Activated CD4-positive, alpha-beta T cell treated with anti-CD3 and anti-CD28 coated beads, Interleukin-2, Interleukin-4, amounts not matched to agents 100 ng/mL and 50 ng/mL, durations not matched to agents 16 hours and 8 hours (primary cell): ENCODE measurements at regions not wholly inside any gene's neighbourhood (a gene's known extent, or its start where the extent isn't known, plus 50 kb on each side); places are given as distances from the start of the nearest gene placed in this dataset.

Experiments
- DNase-seq: peaks from one replicate; pipeline ENCODE4 v3.0.0-alpha.2; 2020; ENCODE audit warnings: low spot score

DNA sequence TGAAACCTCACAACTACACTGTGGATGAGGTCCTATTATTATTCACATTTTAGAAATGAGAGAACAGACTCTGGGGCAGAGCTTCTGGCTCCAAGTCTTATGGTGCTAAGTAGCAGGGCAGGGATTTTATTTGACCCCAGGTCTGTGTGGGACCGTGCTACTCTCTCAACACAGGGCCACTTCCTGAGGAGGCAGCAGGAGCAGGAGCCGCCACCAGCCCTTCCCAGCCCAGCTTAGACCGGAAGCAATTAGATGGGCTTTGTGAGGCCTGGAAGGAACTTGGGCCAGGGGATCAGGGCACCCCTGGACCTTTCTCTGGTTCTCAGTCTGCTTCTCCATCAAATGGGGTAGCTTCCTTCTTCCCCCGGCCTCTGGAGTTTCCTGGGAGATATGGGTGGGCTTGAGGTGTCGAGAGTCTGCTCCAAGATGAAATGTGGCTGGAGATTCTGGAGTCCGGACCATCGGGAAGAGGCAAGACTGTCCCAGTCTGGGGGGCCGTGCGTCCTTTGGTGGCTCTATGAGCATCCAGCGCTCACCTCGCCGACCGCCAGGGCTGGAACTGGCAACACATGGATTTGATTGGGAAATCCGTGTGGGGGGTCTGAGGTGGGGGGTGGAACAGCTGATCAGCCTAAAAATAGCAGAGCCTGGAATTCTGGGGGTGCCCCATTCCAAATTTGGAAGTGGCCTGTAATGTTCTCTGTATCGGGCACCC, 136.8 kb downstream of the FOXD2 start:
- DNase-seq = no peak

DNA sequence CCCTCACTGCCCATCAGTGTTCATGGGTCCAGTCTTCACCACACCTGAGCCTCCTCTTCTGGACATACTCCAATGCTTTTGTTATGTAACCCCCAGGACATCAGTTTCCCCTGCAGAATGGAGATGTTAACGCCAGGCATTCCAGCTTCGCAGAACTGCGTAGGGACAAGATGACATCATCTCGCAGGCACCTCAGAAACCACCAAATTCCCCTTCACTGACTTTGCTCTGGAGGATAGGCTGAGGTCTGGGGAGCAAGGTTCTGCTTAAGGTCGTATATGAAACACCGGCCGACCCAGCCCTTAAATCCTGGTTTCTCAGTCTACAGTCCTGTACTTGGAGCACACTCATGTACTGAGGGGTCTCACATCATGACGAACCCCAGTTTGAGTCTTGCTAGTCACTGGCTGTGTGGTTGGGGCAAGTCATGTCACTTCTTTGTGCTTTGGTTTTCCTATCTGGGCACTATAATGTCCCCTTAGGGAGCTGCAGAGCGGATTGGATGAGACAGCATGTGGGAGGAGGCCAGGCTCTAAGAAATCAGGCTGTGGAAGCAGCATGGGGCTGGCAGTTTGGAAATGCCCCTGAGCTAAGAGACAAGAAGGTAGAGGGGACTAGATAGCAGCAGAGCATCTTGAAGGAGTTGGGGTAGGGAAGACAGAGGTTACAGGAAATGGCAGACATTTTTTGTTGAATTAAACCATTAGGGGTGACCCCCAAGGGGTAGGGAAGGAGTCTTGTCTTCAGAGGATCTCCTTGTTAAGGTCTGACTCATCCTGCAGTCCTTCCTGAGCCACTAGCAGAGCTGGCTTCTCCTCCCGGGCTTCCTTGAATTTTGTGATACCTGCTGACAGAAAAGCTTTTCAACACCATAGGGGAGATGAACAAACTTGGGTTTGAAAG, 138.3 kb downstream of the FOXD2 start:
- DNase-seq = no peak

DNA sequence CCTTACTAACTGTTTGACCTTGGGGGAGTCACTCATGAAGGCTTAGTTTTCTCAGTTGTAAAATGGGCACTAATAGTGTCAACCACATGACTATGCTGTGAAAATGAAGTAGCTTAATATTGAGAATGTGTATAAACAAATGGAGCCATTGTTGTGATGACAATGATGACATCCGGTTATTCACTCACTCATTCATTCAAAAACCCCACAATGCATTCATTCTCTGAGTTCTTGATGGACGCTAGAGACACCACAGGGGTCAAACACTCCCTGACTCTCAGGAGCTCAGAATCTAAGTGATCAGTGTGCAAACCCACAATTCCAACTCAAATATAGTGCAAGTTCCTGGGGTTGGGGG, 138.9 kb downstream of the FOXD2 start:
- no peak for DNase-seq

DNA sequence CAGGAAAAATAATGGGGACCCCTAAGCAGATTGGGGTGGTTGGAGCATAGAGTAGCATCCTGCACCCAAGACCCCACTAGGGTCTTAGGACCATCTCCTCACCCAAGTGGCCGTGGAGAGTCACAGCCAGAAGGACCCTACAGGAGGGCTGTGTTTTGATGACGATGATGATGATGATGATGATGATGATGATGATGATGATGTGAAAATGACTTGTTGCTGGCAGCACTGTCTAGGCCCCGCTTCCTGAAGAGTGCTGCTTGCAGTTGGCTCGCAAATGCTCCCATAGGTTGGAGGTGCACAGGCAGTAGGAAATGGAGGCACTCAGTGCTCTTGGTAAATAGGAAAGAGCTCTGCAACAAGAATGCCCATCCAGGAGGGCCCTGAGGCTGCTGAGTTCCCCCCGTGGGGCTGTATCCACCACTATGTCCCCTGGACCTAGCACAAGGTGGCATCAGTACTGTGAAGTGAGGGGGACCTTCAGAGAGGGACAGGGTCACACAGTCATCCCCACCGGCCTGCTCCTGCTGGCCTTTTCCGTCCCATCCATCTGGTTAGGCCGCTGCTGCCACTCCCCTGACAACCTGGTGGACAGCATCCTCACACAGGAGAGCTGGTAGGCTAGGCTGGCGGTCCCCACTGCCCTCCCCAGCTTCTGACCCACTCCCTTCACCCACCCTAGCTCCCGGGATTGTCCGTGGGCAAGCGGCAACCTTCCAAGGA, 139.6 kb downstream of the FOXD2 start:
- no peak for DNase-seq

DNA sequence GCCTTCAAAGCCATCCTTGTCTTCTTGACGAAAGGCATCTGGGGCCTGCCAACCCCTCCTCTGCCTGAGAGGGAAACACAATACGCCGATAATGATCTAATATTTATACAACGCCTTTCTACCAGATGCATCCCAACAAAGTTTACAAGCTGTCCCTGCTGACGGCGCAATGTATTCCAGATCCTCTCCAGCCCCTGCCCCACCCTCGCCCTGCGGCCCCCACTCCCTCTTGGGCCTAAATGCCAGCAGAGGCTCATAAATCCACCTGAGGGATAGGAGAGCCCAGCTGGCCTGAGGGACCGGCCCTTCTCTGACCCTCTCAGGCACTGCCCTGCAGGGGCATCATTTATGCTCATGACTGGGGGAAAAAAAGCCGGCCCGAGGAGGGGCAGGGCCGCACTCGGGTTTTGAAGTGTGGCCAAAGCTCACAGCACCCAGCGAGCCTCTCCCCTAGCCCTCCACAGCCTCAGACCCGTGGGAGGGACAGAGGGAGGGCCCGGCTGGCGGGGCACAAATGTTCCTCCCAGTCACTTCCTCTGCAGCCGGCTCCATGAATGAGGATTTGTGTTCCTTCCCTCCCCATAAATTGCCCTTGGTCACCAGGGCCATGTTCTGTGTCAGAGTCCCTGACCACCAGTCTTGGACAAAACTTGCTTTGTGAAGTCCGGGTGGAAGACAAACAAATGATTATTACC, 140.3 kb downstream of the FOXD2 start:
- DNase-seq = no peak

DNA sequence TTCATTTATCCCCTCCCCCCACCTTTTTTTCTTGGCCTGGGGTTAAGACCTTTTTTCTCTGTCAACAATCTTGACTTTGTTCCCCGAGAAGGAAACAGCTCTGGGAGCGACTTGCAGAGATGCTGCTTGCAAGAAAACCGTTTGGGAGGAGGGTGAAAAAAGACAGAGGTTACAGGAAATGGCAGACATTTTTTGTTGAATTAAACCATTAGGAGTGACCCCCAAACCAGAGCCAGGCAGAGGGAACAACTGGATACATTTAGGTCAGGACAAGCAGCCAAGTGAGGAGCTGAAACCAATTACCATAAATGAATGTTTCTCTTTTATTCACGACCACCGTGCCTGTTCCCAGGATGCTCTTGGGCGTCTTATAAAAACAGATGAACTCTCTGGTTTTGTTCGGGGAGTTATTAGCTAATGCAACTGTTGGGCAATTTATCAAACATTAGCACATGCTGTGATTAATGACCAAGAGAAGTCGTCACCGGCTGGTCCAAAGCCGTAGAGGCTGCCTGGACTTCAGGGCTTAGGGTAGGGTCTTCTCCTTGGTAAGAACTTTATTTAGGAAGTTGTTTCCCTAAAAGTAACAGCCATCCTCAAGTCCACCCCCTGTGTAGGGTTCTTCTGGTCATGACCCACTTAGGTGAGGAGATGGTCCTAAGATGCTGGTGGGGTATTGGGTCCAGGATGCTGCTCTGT, 141.0 kb downstream of the FOXD2 start:
- DNase-seq = no peak

DNA sequence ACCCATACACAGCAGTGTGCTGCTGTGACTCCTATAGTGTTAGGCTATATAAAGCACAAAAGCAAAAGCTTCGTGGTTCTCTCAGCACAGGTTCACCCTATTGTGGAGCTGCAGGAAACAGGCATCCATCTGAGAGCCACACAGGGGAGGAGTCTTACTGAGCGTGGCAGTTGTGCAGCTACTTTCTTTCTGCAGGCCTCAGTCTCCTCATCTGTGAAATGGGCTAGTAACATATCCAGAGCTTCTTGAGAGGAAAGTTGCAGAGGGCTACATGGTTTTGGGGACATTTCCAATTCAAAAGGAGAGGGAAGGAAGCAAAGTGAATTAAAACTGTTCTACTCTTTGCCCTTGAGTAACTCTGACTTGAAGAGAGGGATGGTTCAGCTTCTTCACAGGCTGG, 142.0 kb downstream of the FOXD2 start:
- no peak for DNase-seq

DNA sequence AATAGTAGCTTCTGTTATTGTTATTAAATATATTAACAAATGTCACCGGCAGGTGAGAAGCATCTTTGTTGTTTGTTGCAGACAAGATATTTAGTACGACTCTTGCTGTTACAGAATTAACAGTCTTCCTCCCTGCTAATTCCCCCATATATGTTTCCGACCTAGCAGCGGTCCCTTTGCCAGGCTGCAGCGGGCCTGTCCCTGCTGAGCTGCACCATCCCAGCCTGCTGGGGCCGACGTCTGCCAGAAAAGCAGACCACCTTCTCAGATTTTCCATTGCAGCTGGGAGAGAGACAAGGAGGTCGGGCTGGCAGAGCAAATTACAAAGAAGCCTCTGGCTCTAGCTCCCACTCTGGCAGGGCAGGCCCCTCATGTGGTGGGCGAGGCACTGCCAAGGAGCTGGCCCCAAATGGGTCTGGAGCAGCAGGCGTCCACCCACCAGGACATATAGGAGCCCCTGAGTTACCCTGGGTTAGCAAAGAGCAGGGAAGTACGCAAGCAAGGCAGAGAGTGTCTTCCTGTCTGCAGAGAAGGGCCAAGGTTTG, 142.7 kb downstream of the FOXD2 start:
- DNase-seq = no peak

DNA sequence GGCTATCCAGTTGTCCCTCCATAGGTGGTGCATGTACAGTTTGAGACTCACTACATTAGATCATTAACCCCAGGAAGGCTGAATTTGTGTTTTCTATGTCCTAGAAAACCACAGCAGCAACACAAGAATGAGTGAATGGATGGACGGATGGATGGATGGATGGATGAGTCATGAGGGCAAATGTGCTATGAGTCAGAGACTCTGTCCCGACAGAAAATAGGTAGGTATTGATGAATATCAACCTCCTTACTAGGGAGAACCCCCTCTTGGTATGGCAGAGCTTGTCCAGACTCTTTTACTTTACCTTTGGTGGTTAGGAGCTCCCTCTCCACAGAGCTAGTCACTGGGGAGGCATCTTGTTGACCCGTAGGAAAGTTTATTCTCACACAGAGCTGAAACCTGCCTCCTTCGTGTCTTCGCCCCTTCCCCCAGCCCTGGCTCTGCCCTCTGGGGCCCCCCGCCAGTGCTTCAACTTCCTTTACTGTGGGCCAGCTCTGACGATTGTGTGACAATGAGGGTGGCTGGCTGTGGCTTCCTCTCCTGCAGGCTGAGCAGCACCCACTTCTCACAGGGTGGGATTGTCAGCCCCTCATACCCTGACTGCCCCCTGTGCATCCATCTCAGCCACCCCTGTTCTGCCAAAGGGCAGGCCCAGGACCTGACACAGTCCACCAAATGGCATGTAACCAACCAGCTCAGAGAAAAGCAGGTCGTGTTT, 145.2 kb downstream of the FOXD2 start:
- peak; percentile 7 for DNase-seq

DNA sequence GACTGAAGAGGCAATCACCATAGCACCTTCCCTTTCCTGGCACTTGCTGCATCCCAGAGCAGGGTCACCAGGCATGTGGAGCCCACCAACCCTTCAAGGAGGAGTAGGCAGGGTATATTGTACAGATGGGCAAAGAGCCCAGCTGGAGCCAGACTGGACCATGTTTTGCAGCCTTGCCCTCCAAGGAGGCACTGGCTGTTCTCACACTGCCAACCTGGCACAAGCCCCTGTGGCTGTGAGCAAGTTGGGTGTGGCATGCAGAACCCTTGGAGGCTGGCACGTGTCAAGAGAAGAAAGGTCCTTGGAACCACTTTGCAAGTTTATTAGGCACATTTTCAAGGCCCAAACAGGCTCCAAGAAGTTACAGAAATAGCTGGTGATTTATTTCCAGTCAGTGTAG, 146.4 kb downstream of the FOXD2 start:
- no peak for DNase-seq

DNA sequence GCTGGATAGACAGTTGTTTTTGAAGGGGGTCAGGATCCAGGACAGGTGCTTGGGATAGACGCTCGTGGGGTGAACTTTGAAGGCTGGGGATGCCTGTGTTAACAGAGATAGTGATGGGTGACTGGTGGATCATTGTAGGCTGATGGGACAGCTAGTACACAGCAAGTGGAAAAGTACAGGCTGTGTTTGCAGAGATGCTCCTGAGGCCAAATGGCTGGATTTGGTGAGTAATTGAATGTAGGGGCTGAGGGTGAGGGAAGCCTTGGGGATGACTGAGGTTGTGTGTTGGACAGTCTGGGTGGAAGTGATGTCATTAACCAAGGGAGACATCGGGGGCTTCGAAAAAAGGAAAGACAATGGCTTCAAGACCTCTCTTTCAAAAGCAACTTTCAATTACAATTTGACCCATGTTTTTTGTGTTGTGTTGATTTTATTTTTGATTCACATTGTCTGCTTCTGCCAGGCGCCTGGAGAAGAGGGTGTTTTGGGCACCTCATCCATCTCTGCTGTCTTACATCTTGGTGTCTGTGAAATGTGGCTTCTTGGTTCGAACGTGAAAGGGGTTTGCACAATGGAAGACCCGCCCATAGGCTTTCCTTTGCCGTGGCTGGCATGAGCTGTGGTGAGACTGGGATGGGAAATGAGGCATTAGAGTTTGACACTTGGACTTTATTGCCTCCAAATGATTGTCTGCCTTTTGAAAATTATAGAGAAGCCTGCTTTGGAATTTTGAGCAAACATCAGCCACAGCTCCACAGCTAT, 147.5 kb downstream of the FOXD2 start:
- no peak for DNase-seq

DNA sequence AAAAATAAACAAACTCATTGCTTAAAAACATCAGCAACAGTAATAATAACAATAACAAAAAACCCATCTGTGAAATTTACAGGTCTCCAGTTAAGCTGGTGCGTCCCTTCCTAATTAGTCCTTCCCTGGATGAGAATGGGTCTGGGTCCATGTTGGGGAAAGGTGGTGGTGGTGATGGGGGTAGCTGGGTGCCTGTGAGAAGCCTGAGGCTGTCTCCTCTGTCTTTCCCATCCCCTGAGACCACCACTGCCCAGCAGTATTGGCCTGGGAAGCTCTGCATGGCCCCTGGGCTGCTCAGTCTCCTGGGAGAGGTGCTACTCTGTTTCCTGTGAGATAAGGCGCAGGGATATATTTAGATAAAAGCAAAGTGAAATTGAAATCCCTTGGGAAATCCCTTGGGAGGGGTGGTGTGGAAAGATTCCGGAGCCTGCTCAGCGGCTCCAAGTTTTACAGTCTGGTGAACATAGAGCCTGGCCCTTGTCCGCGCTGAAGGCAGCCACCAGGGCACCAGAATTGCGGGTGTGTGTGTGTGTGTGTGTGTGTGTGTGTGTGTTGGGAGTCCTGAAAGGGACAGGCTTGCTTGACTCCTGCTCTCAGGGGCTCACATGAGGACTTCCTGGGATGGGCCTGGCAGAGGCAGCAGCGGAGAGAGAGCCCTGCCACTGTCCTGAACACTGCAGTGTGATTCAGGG, 150.2 kb downstream of the FOXD2 start:
- no peak for DNase-seq

DNA sequence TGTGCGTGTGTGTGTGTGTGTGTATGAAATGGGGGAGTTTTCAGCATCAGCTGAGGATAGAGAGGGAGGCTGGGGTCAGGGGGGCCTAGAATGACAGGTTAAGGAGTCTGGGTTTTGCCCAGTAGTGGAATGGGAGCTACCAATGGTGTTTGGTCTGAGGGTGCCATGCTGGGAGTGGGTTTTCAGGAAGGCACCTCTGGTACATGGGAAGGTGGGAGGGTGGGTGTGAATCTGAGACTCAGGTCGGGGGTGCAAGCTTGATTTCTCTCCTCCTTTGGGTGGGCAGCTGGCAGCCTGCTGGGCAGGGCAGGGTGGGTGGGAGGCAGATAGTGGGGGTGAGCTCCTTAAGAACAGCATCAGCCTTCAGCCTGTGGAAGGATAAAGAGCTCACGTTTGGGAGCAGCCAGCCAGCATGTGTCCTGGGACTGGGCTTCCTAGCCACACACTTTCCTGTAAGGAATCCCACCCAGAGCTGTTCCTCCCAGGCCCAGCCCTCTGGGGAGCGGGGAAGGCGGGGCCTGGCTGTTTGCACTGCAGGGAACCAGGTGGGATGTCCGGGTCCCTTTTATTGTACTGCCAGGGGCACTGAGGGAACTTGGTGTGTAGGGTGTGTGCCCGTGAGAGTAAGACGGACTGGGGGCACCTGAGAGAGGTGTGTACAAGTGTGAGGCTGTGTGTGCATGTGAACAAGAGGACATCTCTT, 152.8 kb downstream of the FOXD2 start:
- DNase-seq = no peak

DNA sequence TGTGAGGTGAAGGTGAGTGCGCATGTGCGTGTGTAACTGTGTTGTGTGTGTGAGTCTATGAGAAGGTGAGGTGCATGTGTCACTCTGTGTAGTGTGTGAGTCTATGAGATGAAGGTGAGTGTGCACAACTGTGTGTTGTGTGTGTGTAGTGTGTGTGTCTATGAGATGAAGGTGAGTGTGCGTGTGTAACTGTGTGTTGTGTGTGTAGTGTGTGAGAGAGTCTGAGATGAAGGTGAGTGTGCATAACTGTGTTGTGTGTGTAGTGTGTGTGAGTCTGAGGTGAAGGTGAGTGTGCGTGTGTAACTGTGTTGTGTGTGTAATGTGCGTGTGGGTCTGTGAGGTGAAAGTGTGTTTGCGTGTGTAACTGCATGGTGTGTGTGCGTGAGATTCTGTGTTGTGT, 154.0 kb downstream of the FOXD2 start:
- DNase-seq = no peak

DNA sequence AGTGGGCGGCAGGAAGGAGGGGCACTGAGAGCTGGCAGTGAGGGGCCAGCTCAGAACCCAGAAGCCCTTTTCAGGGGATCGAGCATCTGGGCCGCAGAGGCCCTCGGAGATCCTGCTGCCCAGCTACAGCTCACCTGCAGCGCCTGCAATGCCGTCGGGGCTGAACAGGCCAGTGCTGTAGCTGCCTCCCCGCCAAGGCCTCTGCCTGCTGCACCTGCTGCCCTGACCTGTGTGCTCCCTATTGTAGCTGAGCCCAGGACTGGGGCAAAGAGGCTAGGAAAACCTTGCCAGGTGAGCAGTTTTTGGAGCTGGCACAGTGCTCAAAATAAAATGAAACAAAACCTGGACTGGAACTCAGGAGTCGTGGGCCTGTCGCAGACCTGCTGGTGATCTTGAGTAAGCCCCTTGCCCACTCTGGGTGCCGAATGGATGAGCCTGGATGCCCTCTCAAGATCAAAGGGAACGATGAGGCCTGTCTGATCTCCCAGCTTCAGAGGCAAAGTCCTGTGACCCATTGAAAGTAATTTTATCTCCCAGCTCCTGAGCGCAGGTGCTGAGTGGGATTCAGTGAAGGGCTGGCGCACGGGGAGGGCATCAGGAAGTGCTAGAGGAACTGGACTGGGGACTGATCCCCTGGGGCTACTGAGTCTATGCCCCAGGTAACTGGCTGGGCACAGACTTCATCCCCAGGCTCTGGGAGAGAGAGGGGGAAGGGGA, 154.6 kb downstream of the FOXD2 start:
- no peak for DNase-seq

DNA sequence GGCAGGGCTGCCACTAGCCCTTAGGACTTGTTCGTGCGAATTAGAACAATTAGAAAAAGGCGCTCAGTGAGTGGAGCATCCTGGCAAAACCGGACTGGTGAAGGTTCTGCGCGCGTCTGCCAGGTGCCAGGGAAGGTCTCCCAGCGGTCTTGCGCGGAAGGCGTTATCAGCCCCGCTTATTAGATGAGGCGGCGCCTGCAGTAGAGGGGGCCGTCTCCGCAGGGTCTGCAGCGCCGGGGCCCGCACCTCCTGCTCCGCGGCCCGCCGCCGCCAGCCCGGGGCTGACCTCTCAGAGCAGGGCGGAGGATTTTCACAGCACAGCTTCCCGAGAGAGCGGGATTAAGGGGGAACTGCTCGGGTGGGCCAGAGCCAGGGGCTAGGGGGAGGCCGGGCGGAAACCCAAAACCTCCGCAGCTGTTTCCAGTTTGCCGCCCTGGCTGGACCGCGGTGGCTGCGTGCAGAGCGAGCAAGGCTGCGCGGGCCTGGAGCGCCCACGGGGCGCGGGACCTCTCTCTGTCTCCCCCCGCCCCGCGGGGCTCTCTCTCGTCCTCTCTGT, 155.2 kb downstream of the FOXD2 start:
- DNase-seq = no peak

DNA sequence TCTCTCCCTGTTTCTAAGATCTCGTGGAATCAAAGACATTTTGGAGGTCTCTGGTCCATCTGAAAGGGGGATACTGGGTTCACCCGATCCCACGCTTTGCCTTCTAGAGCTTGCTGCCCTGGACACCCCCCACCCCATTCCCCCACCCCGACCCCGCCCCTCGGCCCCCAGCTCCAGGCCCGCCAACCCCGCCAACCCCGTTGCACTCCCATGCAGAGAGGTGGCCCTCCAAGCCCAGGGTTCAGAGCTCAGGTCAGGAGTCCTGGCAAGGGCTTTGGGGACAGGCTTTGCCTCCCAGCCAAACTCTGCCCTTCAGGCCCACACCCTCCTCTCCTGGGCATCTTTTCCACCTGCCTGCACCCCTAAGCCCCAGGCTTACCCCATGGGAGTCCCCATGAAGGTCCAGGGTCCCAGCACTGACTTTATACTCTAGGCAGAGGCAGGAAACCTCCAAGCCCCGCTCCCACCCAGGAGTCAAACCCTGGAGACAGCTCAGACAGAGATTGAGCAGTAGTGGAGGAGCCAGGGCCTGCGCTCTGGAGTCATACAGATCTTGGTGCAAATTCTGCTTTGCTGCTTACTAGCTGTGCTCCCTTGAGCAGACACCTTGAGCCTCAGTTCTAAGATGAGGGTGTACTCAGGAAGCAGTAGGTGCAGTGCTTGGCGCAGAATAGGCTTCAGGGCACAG, 155.9 kb downstream of the FOXD2 start:
- no peak for DNase-seq
